ENCODE measurements at regions not wholly inside any gene's neighbourhood (a gene's known extent, or its start where the extent isn't known, plus 50 kb on each side); places are given as distances from the start of the nearest gene placed in this dataset.
A peak's percentile ranks its signal among the peaks of the same experiment; 100 is the strongest.
"Not testable (repeated sequence)": the region's sequence is repeated elsewhere in the genome, so short reads cannot be mapped to it uniquely, and the experiment has no call there.

DNA sequence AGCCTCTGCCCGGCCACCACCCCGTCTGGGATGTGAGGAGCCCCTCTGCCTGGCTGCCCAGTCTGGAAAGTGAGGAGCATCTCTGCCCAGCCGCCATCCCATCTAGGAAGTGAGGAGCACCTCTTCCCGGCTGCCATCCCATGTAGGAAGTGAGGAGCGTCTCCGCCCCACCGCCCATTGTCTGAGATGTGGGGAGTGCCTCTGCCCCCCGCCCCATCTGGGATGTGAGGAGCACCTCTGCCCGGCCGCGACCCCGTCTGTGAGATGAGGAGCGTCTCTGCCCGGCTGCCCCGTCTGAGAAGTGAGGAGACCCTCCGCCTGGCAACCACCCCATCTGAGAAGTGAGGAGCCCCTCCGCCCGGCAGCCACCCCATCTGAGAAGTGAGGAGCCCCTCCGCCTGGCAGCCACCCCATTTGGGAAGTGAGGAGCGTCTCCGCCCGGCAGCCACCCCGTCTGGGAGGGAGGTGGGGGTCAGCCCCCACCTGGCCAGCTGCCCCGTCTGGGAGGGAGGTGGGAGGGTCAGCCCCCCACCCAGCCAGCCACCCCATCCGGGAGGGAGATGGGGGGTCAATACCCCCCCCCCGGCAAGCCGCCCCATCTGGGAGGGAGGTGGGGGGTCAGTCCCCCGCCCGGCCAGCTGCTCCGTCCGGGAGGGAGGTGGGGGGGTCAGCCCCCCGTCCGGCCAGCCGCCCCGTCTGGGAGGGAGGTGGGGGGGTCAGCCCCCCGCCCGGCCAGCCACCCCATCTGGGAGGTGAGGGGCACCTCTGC lies 195.8 kb upstream of the SYNCRIP start:
- DNase-seq: not testable (repeated sequence)

GRCh38 chr6:85828973-85829372 lies 186.3 kb upstream of the SYNCRIP start:
- DNase-seq: no peak

DNA sequence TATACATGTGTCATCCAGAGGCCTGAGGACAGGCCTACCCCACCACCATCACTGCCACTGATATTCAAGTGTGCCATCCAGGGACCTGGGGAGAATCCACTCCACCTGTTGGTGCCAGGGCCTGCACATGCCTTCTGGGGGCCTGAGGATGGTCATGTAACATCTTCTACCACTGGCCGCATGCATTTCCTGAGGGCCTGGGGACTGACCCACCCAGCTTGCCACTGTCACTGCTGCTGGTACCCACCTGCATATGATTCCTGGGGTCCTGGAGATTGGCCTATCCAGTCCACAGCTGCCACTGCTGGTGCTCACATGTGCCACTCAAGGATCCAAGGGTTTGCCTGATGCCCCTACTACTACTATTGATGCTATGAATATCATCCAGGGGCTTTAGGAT lies 184.3 kb upstream of the SYNCRIP start:
- no peak for DNase-seq

DNA sequence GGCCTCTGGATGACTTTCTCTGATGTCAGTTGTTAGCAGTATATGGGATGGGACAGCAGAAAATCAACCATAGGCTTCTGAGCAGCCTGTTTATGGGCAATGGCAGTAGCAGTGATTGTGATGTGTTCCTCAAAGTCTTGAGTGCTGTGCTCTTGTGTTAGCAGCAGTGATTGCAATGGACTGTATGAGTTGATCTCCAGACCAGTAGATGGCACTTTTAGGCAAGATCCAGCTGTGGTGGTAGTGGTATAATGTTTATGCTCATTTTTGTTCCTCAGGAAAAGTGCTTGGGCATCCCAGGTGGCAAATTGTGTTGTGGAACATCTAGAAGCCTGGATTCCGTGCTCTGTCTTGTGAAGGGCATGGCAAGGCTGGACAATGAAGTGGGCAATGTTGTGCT lies 181.6 kb upstream of the SYNCRIP start:
- no peak for DNase-seq

GRCh38 chr6:85810558-85810957 lies 167.9 kb upstream of the SYNCRIP start:
- no peak for DNase-seq

- no peak for DNase-seq
Observed at GRCh38 chr6:85803721-85804120, 161.0 kb upstream of the SYNCRIP start.

DNA sequence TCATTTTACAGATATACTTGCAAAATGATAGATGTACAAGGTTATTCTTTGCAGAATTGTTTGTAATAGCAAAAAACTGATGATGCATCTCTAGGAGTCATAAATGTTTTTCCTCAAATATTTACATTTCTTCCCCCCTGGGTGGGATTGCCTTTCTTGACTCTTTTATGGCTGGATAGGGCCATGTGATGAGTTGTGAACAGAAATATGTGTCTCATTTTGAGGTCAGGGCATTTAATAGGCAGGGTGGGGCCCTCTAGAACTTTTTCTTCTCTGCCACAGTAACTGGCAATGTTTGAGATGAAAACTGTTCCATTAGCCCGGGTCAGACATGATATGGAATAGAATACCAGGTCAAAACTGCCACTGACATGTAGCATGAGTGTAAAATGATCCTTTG lies 159.5 kb upstream of the SYNCRIP start:
- no peak for DNase-seq

GRCh38 chr6:85798931-85799652 lies 156.4 kb upstream of the SYNCRIP start:
- no peak for DNase-seq

GRCh38 chr6:85797993-85798392 lies 155.3 kb upstream of the SYNCRIP start:
- DNase-seq: no peak

GRCh38 chr6:85795945-85796344 lies 153.3 kb upstream of the SYNCRIP start:
- DNase-seq: no peak

- DNase-seq: no peak
Observed at GRCh38 chr6:85792254-85792653, 149.6 kb upstream of the SYNCRIP start.

DNA sequence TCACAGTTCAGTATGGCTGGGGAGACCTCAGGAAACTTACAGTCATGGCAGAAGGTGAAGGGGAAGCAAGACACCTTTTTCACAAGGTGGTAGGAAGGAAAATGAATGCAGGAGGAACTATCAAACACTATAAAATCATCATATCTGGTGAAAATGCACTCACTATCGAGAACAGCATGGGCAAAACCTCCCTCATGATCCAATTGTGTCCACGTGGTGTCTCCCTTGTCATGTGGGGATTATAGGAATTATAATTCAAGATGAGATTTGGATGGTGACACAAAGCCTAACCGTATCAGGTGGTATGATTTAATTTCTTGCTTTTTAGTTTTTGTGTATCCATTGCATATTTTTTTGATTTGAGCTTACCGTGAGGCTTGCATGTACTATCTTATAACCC lies 133.2 kb upstream of the SYNCRIP start:
- no peak for DNase-seq

DNA sequence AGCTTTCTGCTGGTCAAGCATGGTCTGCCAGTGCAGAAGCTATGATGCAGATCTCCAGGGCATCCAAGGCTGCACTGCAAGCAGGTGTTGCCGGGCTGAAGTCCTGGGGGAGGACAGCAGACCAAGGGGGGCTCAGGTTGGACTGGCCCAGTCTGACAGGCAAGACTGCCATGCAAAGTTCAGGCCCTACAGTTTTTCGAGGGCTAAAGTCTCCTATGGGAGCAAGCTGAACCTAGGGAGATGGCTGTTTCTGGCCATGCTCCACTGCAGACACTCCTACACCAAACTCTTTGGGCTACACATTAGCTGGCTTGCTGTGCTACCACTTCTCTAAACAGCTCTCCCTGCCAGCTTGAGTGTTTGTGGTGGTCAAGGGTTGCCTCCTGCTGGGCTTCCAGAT lies 130.0 kb upstream of the SYNCRIP start:
- no peak for DNase-seq

DNA sequence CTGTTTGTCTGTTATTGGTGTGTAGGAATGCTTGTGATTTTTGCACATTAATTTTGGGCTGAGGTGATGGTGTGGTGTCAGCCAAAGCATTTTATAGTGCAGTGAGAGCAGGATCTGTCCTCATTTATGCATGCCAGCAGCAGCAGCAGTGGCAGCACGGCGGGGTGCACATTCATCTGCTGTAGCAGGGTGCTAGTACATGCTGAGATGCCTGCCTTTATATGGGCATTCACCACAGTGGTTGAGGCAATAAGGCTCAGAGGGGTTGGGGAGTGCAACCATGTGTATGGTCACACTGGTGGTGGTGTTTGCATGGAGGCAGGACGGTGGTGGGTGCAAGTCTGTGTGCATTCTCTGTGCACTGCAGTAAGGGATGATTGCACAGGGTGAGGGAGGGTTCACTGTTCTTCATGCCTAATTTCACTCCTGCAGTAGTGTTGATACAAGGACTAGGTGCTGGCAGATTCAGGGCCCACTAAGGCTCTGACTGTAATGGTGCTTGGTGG lies 129.3 kb upstream of the SYNCRIP start:
- no peak for DNase-seq

DNA sequence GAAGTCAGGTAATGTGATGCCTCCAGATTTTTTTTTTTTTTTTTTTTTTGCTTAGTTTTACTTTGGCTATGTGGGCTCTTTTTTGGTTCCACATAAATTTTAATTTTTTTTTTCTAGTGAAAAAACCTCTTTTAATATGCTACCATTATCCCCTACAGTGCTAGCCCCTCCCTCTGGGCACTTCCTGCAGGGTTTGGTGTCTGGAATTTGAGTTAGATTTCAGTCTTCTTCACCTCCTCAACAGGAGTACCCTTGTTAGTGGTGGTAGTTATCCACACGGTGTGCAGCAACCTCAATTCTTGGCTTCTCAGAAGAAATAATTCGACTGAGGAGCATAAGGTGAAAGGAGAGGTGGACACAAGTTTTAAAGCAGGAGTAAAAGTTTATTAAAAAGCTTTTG lies 128.8 kb upstream of the SYNCRIP start:
- no peak for DNase-seq

- no peak for DNase-seq
Observed at GRCh38 chr6:85764844-85765243, 122.2 kb upstream of the SYNCRIP start.

- no peak for DNase-seq
Observed at GRCh38 chr6:85756982-85757381, 114.3 kb upstream of the SYNCRIP start.

DNA sequence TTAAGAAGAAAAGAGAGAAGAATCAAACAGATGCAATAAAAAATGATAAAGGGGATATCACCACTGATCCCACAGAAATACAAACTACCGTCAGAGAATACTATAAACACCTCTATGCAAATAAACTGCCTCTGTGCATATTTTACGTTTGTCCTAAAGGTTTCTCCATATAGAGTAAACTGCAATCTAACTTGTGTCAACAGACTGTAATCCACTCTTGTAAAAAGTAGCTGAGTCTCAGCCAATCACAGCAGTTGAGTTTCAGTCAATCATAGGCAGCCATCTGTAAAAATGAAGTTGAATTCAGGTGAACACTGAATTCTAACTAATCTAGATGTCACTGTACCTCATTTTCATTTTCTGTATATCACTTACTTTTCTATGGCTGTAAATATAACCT lies 112.2 kb upstream of the SYNCRIP start:
- no peak for DNase-seq

- DNase-seq: no peak
Observed at GRCh38 chr6:85752602-85753001, 109.9 kb upstream of the SYNCRIP start.

DNA sequence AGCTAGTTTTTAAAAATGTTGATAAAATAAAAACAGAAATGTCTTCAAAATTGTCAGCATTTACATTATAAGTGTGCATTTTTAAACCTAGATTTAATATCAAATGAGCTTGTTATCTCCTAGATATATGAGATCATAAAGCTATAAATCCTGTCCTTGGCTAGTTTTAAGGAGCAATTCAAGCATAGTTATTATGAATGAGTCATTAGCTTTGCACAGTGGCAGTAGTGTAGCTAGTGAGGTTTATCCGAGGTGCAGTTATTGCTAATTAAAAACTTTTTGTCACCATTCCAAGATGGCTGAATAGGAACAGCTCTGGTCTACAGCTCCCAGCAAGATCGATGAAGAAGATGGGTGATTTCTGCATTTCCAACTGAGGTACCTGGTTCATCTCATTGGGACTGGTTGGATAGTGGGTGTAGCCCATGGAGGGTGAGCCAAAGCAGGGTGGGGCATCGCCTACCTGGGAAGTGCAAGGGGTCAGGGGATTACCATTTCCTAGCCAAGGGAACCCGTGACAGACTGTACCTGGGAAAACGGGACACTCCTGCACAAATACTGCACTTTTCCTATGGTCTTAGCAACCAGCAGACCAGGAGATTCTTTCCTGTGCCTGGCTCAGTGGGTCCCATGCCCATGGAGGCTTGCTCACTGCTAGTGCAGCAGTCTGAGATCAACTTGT lies 108.8 kb upstream of the SYNCRIP start:
- DNase-seq: no peak

DNA sequence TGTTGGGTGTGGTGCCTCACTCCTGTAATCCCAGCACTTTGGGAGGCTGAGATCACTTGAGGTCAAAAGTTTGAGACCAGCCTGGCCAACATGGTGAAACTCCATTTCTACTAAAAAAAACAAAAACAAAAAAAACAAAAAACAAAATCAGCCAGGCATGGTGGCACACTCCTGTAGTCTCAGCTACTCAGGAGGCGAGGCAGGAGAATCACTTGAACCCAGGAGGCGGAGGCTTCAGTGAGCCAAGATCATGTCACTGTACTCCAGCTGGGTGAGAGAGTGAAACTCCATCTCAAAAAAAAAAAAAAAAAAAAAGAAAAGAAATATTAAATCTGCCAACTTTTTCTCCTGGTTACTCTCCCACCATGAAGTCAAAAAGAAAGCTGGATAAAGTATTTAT lies 107.5 kb upstream of the SYNCRIP start:
- DNase-seq: not testable (repeated sequence)

DNA sequence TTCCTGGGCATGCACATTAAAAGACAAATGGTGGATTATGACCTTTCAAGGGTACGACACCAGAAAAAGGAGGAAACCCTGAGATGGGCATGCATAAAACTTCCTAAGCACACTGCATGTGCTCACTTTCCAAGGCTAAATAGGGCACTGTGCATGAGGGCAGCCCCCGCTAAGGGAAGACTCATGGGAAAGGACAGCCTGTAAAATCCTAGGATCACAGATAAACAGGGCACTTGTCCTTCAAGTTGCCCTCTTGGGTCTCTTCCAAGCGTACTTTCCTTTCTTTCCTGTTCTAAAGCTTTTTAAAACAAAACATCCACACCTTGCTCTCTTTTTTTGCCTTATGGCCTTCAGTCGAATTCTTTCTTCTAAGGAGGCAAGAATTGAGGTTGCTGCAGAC lies 106.5 kb upstream of the SYNCRIP start:
- DNase-seq: peak; percentile 2

- DNase-seq: no peak
Observed at GRCh38 chr6:85747666-85748065, 105.0 kb upstream of the SYNCRIP start.
